ENCODE measurements at regions not wholly inside any gene's neighbourhood (a gene's known extent, or its start where the extent isn't known, plus 50 kb on each side); places are given as distances from the start of the nearest gene placed in this dataset.

DNA sequence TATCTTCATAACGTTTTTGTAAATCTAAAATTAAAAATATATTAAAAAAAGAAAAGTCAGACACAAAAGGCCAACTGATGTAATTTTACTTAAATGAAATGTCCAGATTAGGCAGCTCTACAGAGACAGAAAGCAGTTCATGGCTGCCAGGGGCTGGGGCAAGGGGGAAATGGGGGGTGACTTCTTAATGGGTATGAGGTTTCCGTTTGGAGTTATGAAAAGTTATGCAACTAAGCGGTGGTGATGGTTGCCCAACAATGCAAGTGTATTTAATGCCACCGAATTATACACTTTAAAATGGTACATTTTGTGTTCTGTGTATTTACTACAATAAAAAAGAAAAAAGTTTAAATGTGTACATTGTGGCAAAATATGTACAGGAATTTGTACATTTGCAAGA lies 70.2 kb upstream of the TEX51 start:
- no peak for ATAC-seq
- Histone ChIP-seq H3K4me3 (no peak overlapping the region), H3K36me3 (replicated peaks in 1 of 2; ENCODE audit: insufficient read depth in 1 of 2, low read depth in 2 of 2) (no peaks in the 10 kb centered on the region), H3K27me3 (no peaks in the 10 kb centered on the region), H3K4me1 (no peaks in the 10 kb centered on the region), H3K27ac (no peak overlapping the region), H3K9me3 (no peaks in the 10 kb centered on the region)
- WGBS, 2 donors: 51 to 59% methylated on average over 4 of the region's 4 CpGs
- intact Hi-C loops (cut with DNase I): no loop called here
- TF ChIP-seq, protein P1, sequence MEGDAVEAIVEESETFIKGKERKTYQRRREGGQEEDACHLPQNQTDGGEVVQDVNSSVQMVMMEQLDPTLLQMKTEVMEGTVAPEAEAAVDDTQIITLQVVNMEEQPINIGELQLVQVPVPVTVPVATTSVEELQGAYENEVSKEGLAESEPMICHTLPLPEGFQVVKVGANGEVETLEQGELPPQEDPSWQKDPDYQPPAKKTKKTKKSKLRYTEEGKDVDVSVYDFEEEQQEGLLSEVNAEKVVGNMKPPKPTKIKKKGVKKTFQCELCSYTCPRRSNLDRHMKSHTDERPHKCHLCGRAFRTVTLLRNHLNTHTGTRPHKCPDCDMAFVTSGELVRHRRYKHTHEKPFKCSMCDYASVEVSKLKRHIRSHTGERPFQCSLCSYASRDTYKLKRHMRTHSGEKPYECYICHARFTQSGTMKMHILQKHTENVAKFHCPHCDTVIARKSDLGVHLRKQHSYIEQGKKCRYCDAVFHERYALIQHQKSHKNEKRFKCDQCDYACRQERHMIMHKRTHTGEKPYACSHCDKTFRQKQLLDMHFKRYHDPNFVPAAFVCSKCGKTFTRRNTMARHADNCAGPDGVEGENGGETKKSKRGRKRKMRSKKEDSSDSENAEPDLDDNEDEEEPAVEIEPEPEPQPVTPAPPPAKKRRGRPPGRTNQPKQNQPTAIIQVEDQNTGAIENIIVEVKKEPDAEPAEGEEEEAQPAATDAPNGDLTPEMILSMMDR (IDR thresholded peaks at IDR 0.05): no peak
- TF ChIP-seq POLR2A (IDR thresholded peaks at IDR 0.05): no peak
- no peak for DNase-seq

- DNase-seq (no peak), ATAC-seq (no peak)
- TF ChIP-seq, protein P1 (IDR thresholded peaks at IDR 0.05): no peak
- TF ChIP-seq POLR2A (IDR thresholded peaks at IDR 0.05): no peak
- intact Hi-C loops (cut with DNase I): no loop called here
- WGBS, 2 donors: 49 to 59% methylated on average over 14 of the region's 14 CpGs
- Histone ChIP-seq H3K36me3 (replicated peaks in 1 of 2; ENCODE audit: insufficient read depth in 1 of 2, low read depth in 2 of 2) (no peaks in the 10 kb centered on the region), H3K4me1 (no peaks in the 10 kb centered on the region), H3K4me3 (no peak overlapping the region), H3K27ac (no peak overlapping the region), H3K9me3 (no peaks in the 10 kb centered on the region), H3K27me3 (no peaks in the 10 kb centered on the region)
Measured at GRCh38 chr2:126831234-126832005, 67.3 kb upstream of the TEX51 start.

DNA sequence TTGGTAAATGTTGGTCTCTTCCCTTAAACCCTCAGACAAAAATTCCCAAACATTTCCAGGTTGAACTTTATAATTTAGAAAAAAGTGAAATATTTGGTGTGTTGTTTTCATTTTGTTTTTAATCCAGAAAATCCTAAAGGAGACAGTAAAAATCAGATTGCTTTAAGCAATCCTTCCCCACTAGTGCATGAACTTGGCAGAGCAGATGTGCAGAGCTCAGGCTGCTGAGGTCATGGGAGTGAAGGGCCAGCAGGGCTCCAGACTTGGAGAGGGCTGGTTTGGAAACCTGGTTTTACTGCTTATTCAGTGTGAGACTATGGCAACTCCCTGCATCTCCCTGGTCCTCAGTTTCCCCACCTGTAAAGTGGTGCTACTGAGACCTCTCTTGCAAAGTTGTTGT lies 66.7 kb upstream of the TEX51 start:
- Histone ChIP-seq H3K9me3 (no peaks in the 10 kb centered on the region), H3K27ac (no peak overlapping the region), H3K36me3 (replicated peaks in 1 of 2; ENCODE audit: insufficient read depth in 1 of 2, low read depth in 2 of 2) (no peaks in the 10 kb centered on the region), H3K4me1 (no peaks in the 10 kb centered on the region), H3K4me3 (no peak overlapping the region), H3K27me3 (no peaks in the 10 kb centered on the region)
- ATAC-seq: no peak
- intact Hi-C loops (cut with DNase I): no loop called here
- TF ChIP-seq, protein P1 (IDR thresholded peaks at IDR 0.05): no peak
- TF ChIP-seq POLR2A (IDR thresholded peaks at IDR 0.05): no peak
- no peak for DNase-seq

- H3K27me3 ChIP-seq: no peaks in the 10 kb centered on the region
- no peak for DNase-seq
- H3K4me3 ChIP-seq: no peak overlapping the region
- intact Hi-C loops (cut with DNase I): no loop called here
- H3K4me1 ChIP-seq: no peaks in the 10 kb centered on the region
- H3K36me3 ChIP-seq (replicated peaks in 1 of 2; ENCODE audit: insufficient read depth in 1 of 2, low read depth in 2 of 2): no peaks in the 10 kb centered on the region
- no peak for TF ChIP-seq POLR2A (IDR thresholded peaks at IDR 0.05)
- TF ChIP-seq, protein P1 (IDR thresholded peaks at IDR 0.05): no peak
- no peak for ATAC-seq
- H3K9me3 ChIP-seq: no peaks in the 10 kb centered on the region
- 67 to 77% methylated on average over 3 to 5 of the region's 5 CpGs for whole genome bisulfite sequencing, 2 donors
- no peak overlapping the region for H3K27ac ChIP-seq
Measured at GRCh38 chr2:126832757-126833156, 65.9 kb upstream of the TEX51 start.

Data from body of pancreas (tissue), 4 donors.